SH-SY5Y (cell line): ENCODE measurements at regions not wholly inside any gene's neighbourhood (a gene's known extent, or its start where the extent isn't known, plus 50 kb on each side); places are given as distances from the start of the nearest gene placed in this dataset.

Source experiments
- GATA2 ChIP-seq: IDR thresholded peaks from 2 replicates; pipeline ENCODE4 v1.6.1; 2011; ENCODE audit warnings: mild to moderate bottlenecking, low read depth, low read length
- GATA3 ChIP-seq: IDR thresholded peaks from 2 replicates; pipeline ENCODE4 v1.6.1; 2011; ENCODE audit warnings: low read depth, mild to moderate bottlenecking, low read length, moderate library complexity

GRCh38 chr2:21281384-21281783 lies 157.6 kb downstream of the TDRD15 start:
- TF ChIP-seq GATA3 (no peak), GATA2 (no peak)
